RWPE2 (cell line): ENCODE measurements at regions not wholly inside any gene's neighbourhood (a gene's known extent, or its start where the extent isn't known, plus 50 kb on each side); places are given as distances from the start of the nearest gene placed in this dataset.
A peak's percentile ranks its signal among the peaks of the same experiment; 100 is the strongest.

Source experiments
- ATAC-seq: fragments of 200-7000 bp; cut with Tn5 transposase; 3 replicates; pipeline ENCODE4 v1.9.1; 2021; ENCODE audit warnings: low read depth
- DNase-seq: peaks from one replicate; pipeline ENCODE4 v3.0.0-alpha.2; 2020; ENCODE audit warnings: low spot score
- H3K27ac ChIP-seq: fragments of 450-650 bp; 2 replicates; pipeline ENCODE4 v1.5.1; 2017; ENCODE audit warnings: mild to moderate bottlenecking; ENCODE audit not compliant: poor library complexity, severe bottlenecking
- H3K27me3 ChIP-seq: fragments of 250-450 bp; sonication (Bioruptor Pico); 2 replicates; pipeline ENCODE4 v1.5.1; 2021; ENCODE audit warnings: mild to moderate bottlenecking, moderate library complexity; ENCODE audit not compliant: insufficient read depth, poor library complexity, severe bottlenecking
- H3K36me3 ChIP-seq: fragments of 250-450 bp; sonication (Bioruptor Pico); 2 replicates; pipeline ENCODE4 v1.5.1; 2020; ENCODE audit warnings: low read depth, mild to moderate bottlenecking, moderate library complexity
- H3K4me1 ChIP-seq: fragments of 250-450 bp; sonication (Bioruptor Pico); 2 replicates; pipeline ENCODE4 v1.5.1; 2021; ENCODE audit warnings: mild to moderate bottlenecking, moderate library complexity; ENCODE audit not compliant: insufficient read depth, poor library complexity, severe bottlenecking
- H3K4me3 ChIP-seq: fragments of 250-450 bp; sonication (Bioruptor Pico); 2 replicates; pipeline ENCODE4 v1.5.1; 2021; ENCODE audit warnings: mild to moderate bottlenecking, moderate library complexity; ENCODE audit not compliant: severe bottlenecking
- H3K9me3 ChIP-seq: fragments of 250-450 bp; sonication (Bioruptor Pico); 2 replicates; pipeline ENCODE4 v1.5.1; 2021; ENCODE audit warnings: mild to moderate bottlenecking, moderate library complexity; ENCODE audit not compliant: severe bottlenecking
- CTCF ChIP-seq: fragments of 450-650 bp; IDR thresholded peaks from one replicate; pipeline ENCODE4 v1.5.1; 2017; ENCODE audit warnings: mild to moderate bottlenecking, moderate library complexity; ENCODE audit not compliant: poor library complexity, severe bottlenecking

DNA sequence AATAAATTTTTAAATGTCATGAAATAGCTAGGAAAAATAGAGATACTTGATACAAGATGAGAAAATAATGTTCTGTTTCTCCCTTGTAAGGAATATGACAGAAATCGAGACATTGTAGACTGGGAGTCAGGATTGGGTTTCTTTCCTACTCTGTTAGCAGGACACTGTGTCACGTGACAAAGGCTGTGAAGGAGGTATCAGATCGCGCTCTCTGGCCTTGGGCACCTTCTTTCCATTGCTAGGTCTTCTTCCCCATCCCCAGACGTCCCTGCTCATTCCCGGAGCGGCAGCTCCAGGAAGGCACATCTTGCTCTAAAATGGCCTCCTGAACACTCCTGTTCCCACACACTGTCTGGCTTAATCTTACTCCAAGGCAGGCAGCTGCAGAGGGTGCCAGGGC, 133.4 kb downstream of the TM9SF2 start:
- no peak for ATAC-seq
- H3K4me3 ChIP-seq, result no peak overlapping the region
- no peak overlapping the region for H3K27ac ChIP-seq
- H3K4me1 ChIP-seq, result no peaks in the 10 kb centered on the region
- no peak for DNase-seq
- H3K27me3 ChIP-seq, result no peaks in the 10 kb centered on the region
- no peak for TF ChIP-seq CTCF
- no peaks in the 10 kb centered on the region for H3K36me3 ChIP-seq
- no peaks in the 10 kb centered on the region for H3K9me3 ChIP-seq

GRCh38 chr13:99630269-99630898, 129.1 kb downstream of the TM9SF2 start:
- peaks cover 6% of the 10 kb centered on the region for H3K4me1 ChIP-seq
- no peaks in the 10 kb centered on the region for H3K27me3 ChIP-seq
- no peak for TF ChIP-seq CTCF
- no peak overlapping the region for H3K27ac ChIP-seq
- DNase-seq (no peak), ATAC-seq (no peak)
- H3K36me3 ChIP-seq, result no peaks in the 10 kb centered on the region
- H3K9me3 ChIP-seq, result no peaks in the 10 kb centered on the region
- H3K4me3 ChIP-seq, result no peak overlapping the region

DNA sequence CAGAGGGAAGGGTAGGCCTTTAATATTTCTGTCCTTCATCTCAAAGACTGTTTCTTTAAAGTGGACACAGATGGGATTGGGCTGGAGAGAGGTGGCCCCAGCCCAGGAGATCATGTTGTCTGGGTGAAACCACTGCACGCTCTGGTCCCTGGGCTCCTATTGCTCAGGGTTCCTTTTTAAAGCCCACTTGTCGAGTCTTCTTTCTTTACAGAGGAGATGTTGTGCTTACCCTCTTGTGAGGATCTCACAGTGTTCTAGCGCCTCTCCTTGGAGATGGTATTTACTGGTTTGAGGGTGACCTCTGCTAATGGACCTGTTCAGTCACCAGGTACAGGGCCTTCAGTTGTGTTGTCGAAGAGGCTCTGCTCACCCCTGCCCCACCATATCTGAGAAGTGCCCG, 128.4 kb downstream of the TM9SF2 start:
- Histone ChIP-seq H3K36me3 (no peaks in the 10 kb centered on the region), H3K4me1 (peaks cover 6% of the 10 kb centered on the region), H3K9me3 (no peaks in the 10 kb centered on the region), H3K27ac (no peak overlapping the region), H3K4me3 (no peak overlapping the region), H3K27me3 (no peaks in the 10 kb centered on the region)
- DNase-seq (no peak), ATAC-seq (no peak)
- no peak for TF ChIP-seq CTCF

- no peak for TF ChIP-seq CTCF
- ATAC-seq (no peak), DNase-seq (no peak)
- H3K27ac ChIP-seq, result no peak overlapping the region
- H3K4me3 ChIP-seq, result no peak overlapping the region
- no peaks in the 10 kb centered on the region for H3K36me3 ChIP-seq
- peaks cover 6% of the 10 kb centered on the region for H3K4me1 ChIP-seq
- H3K9me3 ChIP-seq, result no peaks in the 10 kb centered on the region
- H3K27me3 ChIP-seq, result no peaks in the 10 kb centered on the region
Measured at GRCh38 chr13:99628442-99628841, 127.2 kb downstream of the TM9SF2 start.

GRCh38 chr13:99626461-99627082, 125.3 kb downstream of the TM9SF2 start:
- DNase-seq (no peak), ATAC-seq (peak; percentile 89)
- peak overlapping the region; percentile 11 for H3K27ac ChIP-seq
- H3K9me3 ChIP-seq, result no peaks in the 10 kb centered on the region
- peaks cover 6% of the 10 kb centered on the region for H3K4me1 ChIP-seq
- no peak overlapping the region for H3K4me3 ChIP-seq
- no peaks in the 10 kb centered on the region for H3K27me3 ChIP-seq
- no peaks in the 10 kb centered on the region for H3K36me3 ChIP-seq
- TF ChIP-seq CTCF, result no peak
